ENCODE measurements at regions not wholly inside any gene's neighbourhood (a gene's known extent, or its start where the extent isn't known, plus 50 kb on each side); places are given as distances from the start of the nearest gene placed in this dataset.

GRCh38 chr6:54031169-54031568 is 80.1 kb upstream of the MLIP start:
- Histone ChIP-seq H3K4me3 (ENCODE audit: low read depth, low read length) (no peak overlapping the region), H3K4me1 (no peaks in the 10 kb centered on the region), H3K36me3 (ENCODE audit: control insufficient read depth, insufficient read depth, low read length) (no peaks in the 10 kb centered on the region), H3K9me3 (no peaks in the 10 kb centered on the region), H3K27me3 (replicated peaks; ENCODE audit: control insufficient read depth, insufficient read depth, low read length) (no peaks in the 10 kb centered on the region)
- DNase-seq = no peak
- no peak overlapping the region for H3K4me3 Mint-ChIP-seq (ENCODE audit: unreplicated experiment)
- no peaks in the 10 kb centered on the region for H3K9me3 Mint-ChIP-seq (ENCODE audit: unreplicated experiment)
- no peaks in the 10 kb centered on the region for H3K36me3 Mint-ChIP-seq (ENCODE audit: insufficient read depth, unreplicated experiment)
- ChIA-PET CTCF (no interaction called here), POLR2A (no interaction called here)
- H3K27me3 Mint-ChIP-seq (ENCODE audit: insufficient read depth, unreplicated experiment) = peaks cover 4% of the 10 kb centered on the region
- H3K4me1 Mint-ChIP-seq (ENCODE audit: low read depth, unreplicated experiment) = no peaks in the 10 kb centered on the region
- intact Hi-C loops (cut with micrococcal nuclease; ENCODE audit: unreplicated experiment) = no loop called here
- no TSS peak for BruUV-seq (replicated peaks)
- TF ChIP-seq CTCF (IDR thresholded peaks at IDR 0.05; ENCODE audit: insufficient read depth in 1 of 2, low read depth in 1 of 2, low read length in 1 of 2, severe bottlenecking in 1 of 2, unreplicated experiment in 1 of 2) = no peak
- H3K27ac Mint-ChIP-seq (ENCODE audit: unreplicated experiment) = no peak overlapping the region

- no peak for TF ChIP-seq CTCF (IDR thresholded peaks at IDR 0.05; ENCODE audit: insufficient read depth in 1 of 2, low read depth in 1 of 2, low read length in 1 of 2, severe bottlenecking in 1 of 2, unreplicated experiment in 1 of 2)
- H3K4me3 Mint-ChIP-seq (ENCODE audit: unreplicated experiment) = no peak overlapping the region
- DNase-seq = peak in 1 of 2 experiments; percentile 21
- H3K9me3 Mint-ChIP-seq (ENCODE audit: unreplicated experiment) = no peaks in the 10 kb centered on the region
- H3K4me1 Mint-ChIP-seq (ENCODE audit: low read depth, unreplicated experiment) = peaks cover 7% of the 10 kb centered on the region
- H3K36me3 ChIP-seq (ENCODE audit: control insufficient read depth, insufficient read depth, low read length) = no peaks in the 10 kb centered on the region
- ChIA-PET CTCF (no interaction called here), POLR2A (no interaction called here)
- no peak overlapping the region for H3K27ac Mint-ChIP-seq (ENCODE audit: unreplicated experiment)
- H3K36me3 Mint-ChIP-seq (ENCODE audit: insufficient read depth, unreplicated experiment) = no peaks in the 10 kb centered on the region
- no peaks in the 10 kb centered on the region for H3K9me3 ChIP-seq
- intact Hi-C loops (cut with micrococcal nuclease; ENCODE audit: unreplicated experiment) = no loop called here
- H3K27me3 ChIP-seq (replicated peaks; ENCODE audit: control insufficient read depth, insufficient read depth, low read length) = no peaks in the 10 kb centered on the region
- H3K4me1 ChIP-seq = peaks cover 4% of the 10 kb centered on the region; the same call in 1 of the 2 replicates
- H3K4me3 ChIP-seq (ENCODE audit: low read depth, low read length) = no peak overlapping the region
- peaks cover 2% of the 10 kb centered on the region for H3K27me3 Mint-ChIP-seq (ENCODE audit: insufficient read depth, unreplicated experiment)
- BruUV-seq (replicated peaks) = no TSS peak
Observed at GRCh38 chr6:54037277-54037779, 73.9 kb upstream of the MLIP start.

GRCh38 chr6:54040545-54040944 is 70.7 kb upstream of the MLIP start:
- Histone ChIP-seq H3K27me3 (replicated peaks; ENCODE audit: control insufficient read depth, insufficient read depth, low read length) (no peaks in the 10 kb centered on the region; the same call in 1 of the 2 replicates), H3K4me3 (ENCODE audit: low read depth, low read length) (no peak overlapping the region), H3K9me3 (no peaks in the 10 kb centered on the region), H3K4me1 (peaks cover 4% of the 10 kb centered on the region; the same call in 1 of the 2 replicates), H3K36me3 (ENCODE audit: control insufficient read depth, insufficient read depth, low read length) (no peaks in the 10 kb centered on the region)
- no peaks in the 10 kb centered on the region for H3K36me3 Mint-ChIP-seq (ENCODE audit: insufficient read depth, unreplicated experiment)
- no TSS peak for BruUV-seq (replicated peaks)
- no peaks in the 10 kb centered on the region for H3K9me3 Mint-ChIP-seq (ENCODE audit: unreplicated experiment)
- H3K27ac Mint-ChIP-seq (ENCODE audit: unreplicated experiment) = no peak overlapping the region
- H3K4me1 Mint-ChIP-seq (ENCODE audit: low read depth, unreplicated experiment) = peaks cover 7% of the 10 kb centered on the region
- peaks cover 9% of the 10 kb centered on the region for H3K27me3 Mint-ChIP-seq (ENCODE audit: insufficient read depth, unreplicated experiment)
- no peak for TF ChIP-seq CTCF (IDR thresholded peaks at IDR 0.05; ENCODE audit: insufficient read depth in 1 of 2, low read depth in 1 of 2, low read length in 1 of 2, severe bottlenecking in 1 of 2, unreplicated experiment in 1 of 2)
- intact Hi-C loops (cut with micrococcal nuclease; ENCODE audit: unreplicated experiment) = no loop called here
- no peak for DNase-seq
- POLR2A ChIA-PET = no interaction called here
- CTCF ChIA-PET = no interaction called here
- H3K4me3 Mint-ChIP-seq (ENCODE audit: unreplicated experiment) = no peak overlapping the region
